ENCODE measurements at regions not wholly inside any gene's neighbourhood (a gene's known extent, or its start where the extent isn't known, plus 50 kb on each side); places are given as distances from the start of the nearest gene placed in this dataset.

DNA sequence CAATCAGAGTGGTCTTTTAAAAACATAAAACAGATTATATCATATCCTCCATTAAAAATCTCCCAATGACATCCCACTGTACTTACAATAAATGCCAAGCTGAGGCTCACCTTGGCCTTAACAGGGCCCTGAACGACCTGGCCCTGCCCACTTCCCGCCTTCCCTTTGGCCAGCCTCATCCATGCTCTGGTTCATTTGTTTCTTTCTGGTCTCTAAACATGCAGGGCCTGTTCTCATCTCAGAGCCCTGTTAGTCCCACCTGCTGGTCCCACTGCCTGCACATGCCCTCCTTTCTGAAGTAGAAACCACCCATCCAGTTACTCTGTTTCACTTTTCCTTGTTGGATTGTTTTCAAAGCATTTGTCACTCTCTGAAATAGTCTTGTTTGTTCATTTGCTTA is 227.4 kb downstream of the INSC start:
- TF ChIP-seq, protein P1, sequence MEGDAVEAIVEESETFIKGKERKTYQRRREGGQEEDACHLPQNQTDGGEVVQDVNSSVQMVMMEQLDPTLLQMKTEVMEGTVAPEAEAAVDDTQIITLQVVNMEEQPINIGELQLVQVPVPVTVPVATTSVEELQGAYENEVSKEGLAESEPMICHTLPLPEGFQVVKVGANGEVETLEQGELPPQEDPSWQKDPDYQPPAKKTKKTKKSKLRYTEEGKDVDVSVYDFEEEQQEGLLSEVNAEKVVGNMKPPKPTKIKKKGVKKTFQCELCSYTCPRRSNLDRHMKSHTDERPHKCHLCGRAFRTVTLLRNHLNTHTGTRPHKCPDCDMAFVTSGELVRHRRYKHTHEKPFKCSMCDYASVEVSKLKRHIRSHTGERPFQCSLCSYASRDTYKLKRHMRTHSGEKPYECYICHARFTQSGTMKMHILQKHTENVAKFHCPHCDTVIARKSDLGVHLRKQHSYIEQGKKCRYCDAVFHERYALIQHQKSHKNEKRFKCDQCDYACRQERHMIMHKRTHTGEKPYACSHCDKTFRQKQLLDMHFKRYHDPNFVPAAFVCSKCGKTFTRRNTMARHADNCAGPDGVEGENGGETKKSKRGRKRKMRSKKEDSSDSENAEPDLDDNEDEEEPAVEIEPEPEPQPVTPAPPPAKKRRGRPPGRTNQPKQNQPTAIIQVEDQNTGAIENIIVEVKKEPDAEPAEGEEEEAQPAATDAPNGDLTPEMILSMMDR (IDR thresholded peaks at IDR 0.05 in 2 of 3, conservative IDR thresholded peaks at IDR 0.05 in 1 of 3; ENCODE audit: borderline replicate concordance in 1 of 3, insufficient read depth in 1 of 3, low read depth in 2 of 3, low read length in 2 of 3): no peak
- no peak for TF ChIP-seq EZH2 (IDR thresholded peaks at IDR 0.05)

Data from HCT116 (cell line).